HG03066 (cell line): ENCODE measurements at regions not wholly inside any gene's neighbourhood (a gene's known extent, or its start where the extent isn't known, plus 50 kb on each side); places are given as distances from the start of the nearest gene placed in this dataset.
A peak's percentile ranks its signal among the peaks of the same experiment; 100 is the strongest.

Experiments
- ATAC-seq: cut with Tn5 transposase; IDR thresholded peaks from one replicate; pipeline ENCODE4 v1.9.1; 2021; ENCODE audit warnings: low read depth; ENCODE audit not compliant: unreplicated experiment

GRCh38 chr4:24637173-24637572, 52.8 kb upstream of the DHX15 start:
- no peak for ATAC-seq

- ATAC-seq, result no peak
Measured at GRCh38 chr4:24638396-24638875, 54.1 kb upstream of the DHX15 start.

GRCh38 chr4:24639714-24640113, 55.4 kb upstream of the DHX15 start:
- ATAC-seq, result no peak

- no peak for ATAC-seq
Measured at GRCh38 chr4:24640366-24640765, 56.0 kb upstream of the DHX15 start.

GRCh38 chr4:24642981-24643547, 58.7 kb upstream of the DHX15 start:
- ATAC-seq, result no peak

- ATAC-seq, result no peak
Measured at GRCh38 chr4:24643774-24644520, 59.6 kb upstream of the DHX15 start.

- no peak for ATAC-seq
Measured at GRCh38 chr4:24644983-24645764, 60.8 kb upstream of the DHX15 start.

GRCh38 chr4:24645765-24646550, 61.6 kb upstream of the DHX15 start:
- ATAC-seq, result no peak

GRCh38 chr4:24646798-24647460, 62.6 kb upstream of the DHX15 start:
- no peak for ATAC-seq

GRCh38 chr4:24650849-24651640, 66.7 kb upstream of the DHX15 start:
- no peak for ATAC-seq

- ATAC-seq, result no peak
Measured at GRCh38 chr4:24655326-24655725, 71.0 kb upstream of the DHX15 start.

GRCh38 chr4:24655971-24656370, 71.6 kb upstream of the DHX15 start:
- ATAC-seq, result no peak

- no peak for ATAC-seq
Measured at GRCh38 chr4:24656906-24657305, 72.6 kb upstream of the DHX15 start.

GRCh38 chr4:24657768-24658617, 73.6 kb upstream of the DHX15 start:
- ATAC-seq, result peak; percentile 96

GRCh38 chr4:24659241-24659961, 75.0 kb upstream of the DHX15 start:
- ATAC-seq, result no peak

- ATAC-seq, result no peak
Measured at GRCh38 chr4:24662056-24662455, 77.7 kb upstream of the DHX15 start.

GRCh38 chr4:24662542-24662941, 78.2 kb upstream of the DHX15 start:
- no peak for ATAC-seq

- ATAC-seq, result no peak
Measured at GRCh38 chr4:24664956-24665355, 80.6 kb upstream of the DHX15 start.
